SH-SY5Y (cell line): ENCODE measurements at regions not wholly inside any gene's neighbourhood (a gene's known extent, or its start where the extent isn't known, plus 50 kb on each side); places are given as distances from the start of the nearest gene placed in this dataset.

Experiments used
- GATA2 ChIP-seq: IDR thresholded peaks from 2 replicates; pipeline ENCODE4 v1.6.1; 2011; ENCODE audit warnings: mild to moderate bottlenecking, low read depth, low read length
- GATA3 ChIP-seq: IDR thresholded peaks from 2 replicates; pipeline ENCODE4 v1.6.1; 2011; ENCODE audit warnings: low read depth, mild to moderate bottlenecking, low read length, moderate library complexity

DNA sequence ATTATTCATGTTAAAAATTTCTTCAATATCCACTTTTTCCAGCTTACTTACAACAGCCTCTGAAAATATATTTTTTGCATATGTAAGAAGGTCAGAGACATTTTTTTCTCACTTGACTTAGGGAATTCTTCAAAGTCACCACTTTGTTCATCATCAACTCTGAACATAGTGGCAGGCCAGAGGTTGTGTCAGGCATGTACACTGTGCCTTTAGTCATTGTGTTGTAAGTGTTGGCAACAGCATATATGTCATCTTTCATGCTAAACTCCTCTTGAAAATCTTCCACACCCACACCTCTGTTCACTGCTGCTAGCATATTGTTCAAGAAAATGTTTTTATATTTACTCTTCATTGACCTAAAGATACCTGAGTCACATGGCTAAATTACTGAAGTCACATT lies 52.2 kb upstream of the ACVR1 start:
- no peak for TF ChIP-seq GATA3
- no peak for TF ChIP-seq GATA2
